ENCODE measurements at regions not wholly inside any gene's neighbourhood (a gene's known extent, or its start where the extent isn't known, plus 50 kb on each side); places are given as distances from the start of the nearest gene placed in this dataset.
A peak's percentile ranks its signal among the peaks of the same experiment; 100 is the strongest.

DNA sequence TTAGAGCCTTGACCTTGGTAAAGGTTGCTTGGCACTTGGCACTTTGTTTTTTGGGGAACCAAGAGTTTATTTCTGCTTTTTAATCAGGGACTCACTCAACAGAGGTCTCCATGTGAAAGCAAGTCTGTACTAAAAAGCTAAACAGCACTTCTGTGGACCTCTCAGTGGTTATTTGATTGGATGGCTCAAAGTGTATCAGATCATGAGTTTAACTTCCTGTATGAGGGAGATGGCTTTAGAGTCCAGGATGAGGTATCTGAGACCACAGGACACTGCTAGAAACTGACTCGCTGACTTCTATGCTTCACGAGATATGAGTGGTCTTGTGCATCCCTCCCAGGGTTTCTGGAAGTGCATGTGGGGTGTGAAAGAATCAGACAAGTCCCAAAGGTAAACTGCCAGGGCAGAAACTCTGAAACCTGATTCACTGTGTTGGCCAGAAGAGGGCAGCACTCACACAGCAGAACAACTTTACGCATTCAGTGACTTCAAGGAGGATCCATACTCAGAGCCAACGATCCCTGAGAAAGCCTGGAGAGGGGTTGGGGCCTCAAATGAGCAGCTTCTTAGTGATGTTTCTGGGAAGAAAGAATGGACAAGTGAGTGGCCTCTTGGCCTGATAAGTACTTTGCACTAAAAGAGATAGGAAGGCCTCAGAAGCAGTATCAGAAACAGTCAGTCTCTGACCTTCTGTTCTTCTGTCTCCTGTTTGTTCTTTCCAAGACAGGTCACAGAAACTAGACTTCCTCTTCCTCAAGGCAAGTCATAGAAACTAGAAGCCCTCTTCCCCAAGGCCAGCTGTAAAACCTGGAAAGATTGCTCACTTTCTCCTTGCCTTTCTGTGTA is 220.3 kb upstream of the CXCL13 start:
- Histone ChIP-seq H3F3A (ENCODE audit: insufficient read depth) (no peaks in the 10 kb centered on the region), H3K27ac (ENCODE audit: low read depth, low read length) (no peak overlapping the region), H3K4me2 (ENCODE audit: low read depth, low read length, poor library complexity, severe bottlenecking) (no peak overlapping the region), H3K9me3 (ENCODE audit: insufficient read depth, low read length) (no peaks in the 10 kb centered on the region), H2AFZ (ENCODE audit: low read depth, low read length, severe bottlenecking) (no peak overlapping the region), H3K27me3 (ENCODE audit: low read length) (no peaks in the 10 kb centered on the region), H3K9me2 (replicated peaks; ENCODE audit: insufficient read depth, low read length) (no peaks in the 10 kb centered on the region), H3K36me3 (ENCODE audit: low read length) (no peaks in the 10 kb centered on the region), H3K79me2 (ENCODE audit: insufficient read depth, low read length) (no peaks in the 10 kb centered on the region), H4K20me1 (ENCODE audit: low read depth, low read length) (no peaks in the 10 kb centered on the region), H3K9ac (ENCODE audit: low read length) (no peak overlapping the region), H3K4me3 (ENCODE audit: insufficient read depth, low read length, poor library complexity, severe bottlenecking) (no peak overlapping the region)
- TF ChIP-seq EZH2phosphoT487 (conservative IDR thresholded peaks at IDR 0.05; ENCODE audit: low read length) = no peak
- TF ChIP-seq, protein P1, sequence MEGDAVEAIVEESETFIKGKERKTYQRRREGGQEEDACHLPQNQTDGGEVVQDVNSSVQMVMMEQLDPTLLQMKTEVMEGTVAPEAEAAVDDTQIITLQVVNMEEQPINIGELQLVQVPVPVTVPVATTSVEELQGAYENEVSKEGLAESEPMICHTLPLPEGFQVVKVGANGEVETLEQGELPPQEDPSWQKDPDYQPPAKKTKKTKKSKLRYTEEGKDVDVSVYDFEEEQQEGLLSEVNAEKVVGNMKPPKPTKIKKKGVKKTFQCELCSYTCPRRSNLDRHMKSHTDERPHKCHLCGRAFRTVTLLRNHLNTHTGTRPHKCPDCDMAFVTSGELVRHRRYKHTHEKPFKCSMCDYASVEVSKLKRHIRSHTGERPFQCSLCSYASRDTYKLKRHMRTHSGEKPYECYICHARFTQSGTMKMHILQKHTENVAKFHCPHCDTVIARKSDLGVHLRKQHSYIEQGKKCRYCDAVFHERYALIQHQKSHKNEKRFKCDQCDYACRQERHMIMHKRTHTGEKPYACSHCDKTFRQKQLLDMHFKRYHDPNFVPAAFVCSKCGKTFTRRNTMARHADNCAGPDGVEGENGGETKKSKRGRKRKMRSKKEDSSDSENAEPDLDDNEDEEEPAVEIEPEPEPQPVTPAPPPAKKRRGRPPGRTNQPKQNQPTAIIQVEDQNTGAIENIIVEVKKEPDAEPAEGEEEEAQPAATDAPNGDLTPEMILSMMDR (IDR thresholded peaks at IDR 0.05; ENCODE audit: insufficient read depth, low read length, poor library complexity, severe bottlenecking) = peak; percentile 49

DNA sequence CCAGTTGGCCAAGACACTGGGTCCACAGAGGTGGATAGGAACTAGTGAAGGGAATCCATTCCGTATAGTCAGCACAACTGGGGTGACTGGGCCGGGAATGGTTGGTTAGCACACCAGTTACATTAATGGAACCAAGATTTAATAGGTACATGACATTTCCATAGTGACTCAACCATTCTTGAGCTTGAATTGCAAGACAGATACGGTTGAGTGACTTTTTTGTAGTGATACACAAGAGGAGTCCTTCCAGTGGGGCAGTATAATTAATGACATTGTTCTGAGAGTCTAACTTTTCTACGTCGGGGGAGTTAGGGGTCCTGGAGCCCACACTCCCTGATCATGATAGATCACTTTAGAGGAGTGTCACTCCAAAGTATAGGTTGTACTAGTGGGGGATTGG is 211.6 kb upstream of the CXCL13 start:
- Histone ChIP-seq H3K4me2 (ENCODE audit: low read depth, low read length, poor library complexity, severe bottlenecking) (no peak overlapping the region), H3K79me2 (ENCODE audit: insufficient read depth, low read length) (no peaks in the 10 kb centered on the region), H3K9me3 (ENCODE audit: insufficient read depth, low read length) (no peaks in the 10 kb centered on the region), H2AFZ (ENCODE audit: low read depth, low read length, severe bottlenecking) (no peak overlapping the region), H3K9me2 (replicated peaks; ENCODE audit: insufficient read depth, low read length) (no peaks in the 10 kb centered on the region), H3K4me3 (ENCODE audit: insufficient read depth, low read length, poor library complexity, severe bottlenecking) (no peak overlapping the region), H3K27ac (ENCODE audit: low read depth, low read length) (no peak overlapping the region), H4K20me1 (ENCODE audit: low read depth, low read length) (no peaks in the 10 kb centered on the region), H3K27me3 (ENCODE audit: low read length) (no peaks in the 10 kb centered on the region), H3F3A (ENCODE audit: insufficient read depth) (no peaks in the 10 kb centered on the region), H3K36me3 (ENCODE audit: low read length) (no peaks in the 10 kb centered on the region), H3K9ac (ENCODE audit: low read length) (no peak overlapping the region)
- TF ChIP-seq, protein P1 (IDR thresholded peaks at IDR 0.05; ENCODE audit: insufficient read depth, low read length, poor library complexity, severe bottlenecking) = no peak
- no peak for TF ChIP-seq EZH2phosphoT487 (conservative IDR thresholded peaks at IDR 0.05; ENCODE audit: low read length)

DNA sequence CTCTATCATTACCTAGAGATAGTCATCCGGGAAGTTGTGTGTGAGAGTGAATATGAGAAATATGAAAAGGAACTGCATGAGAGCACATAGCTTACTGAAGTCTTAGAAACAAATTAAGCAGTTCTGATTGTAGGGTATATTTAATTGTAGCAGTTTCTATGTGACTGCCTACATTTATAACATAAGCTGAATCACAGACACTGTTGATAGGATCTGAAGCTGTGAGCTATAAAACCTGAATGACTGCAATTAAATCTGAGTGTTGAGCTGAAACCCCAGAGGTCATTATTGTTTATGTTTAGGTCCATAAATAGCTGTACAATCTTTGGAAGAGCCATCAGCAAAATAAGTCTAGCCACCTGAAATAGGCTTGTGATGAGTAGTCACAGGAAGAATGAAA is 210.1 kb upstream of the CXCL13 start:
- H3K27me3 ChIP-seq (ENCODE audit: low read length) = no peaks in the 10 kb centered on the region
- no peak overlapping the region for H3K4me2 ChIP-seq (ENCODE audit: low read depth, low read length, poor library complexity, severe bottlenecking)
- no peak for TF ChIP-seq EZH2phosphoT487 (conservative IDR thresholded peaks at IDR 0.05; ENCODE audit: low read length)
- TF ChIP-seq, protein P1 (IDR thresholded peaks at IDR 0.05; ENCODE audit: insufficient read depth, low read length, poor library complexity, severe bottlenecking) = no peak
- H3K9ac ChIP-seq (ENCODE audit: low read length) = no peak overlapping the region
- no peak overlapping the region for H3K27ac ChIP-seq (ENCODE audit: low read depth, low read length)
- H3F3A ChIP-seq (ENCODE audit: insufficient read depth) = no peaks in the 10 kb centered on the region
- H3K4me3 ChIP-seq (ENCODE audit: insufficient read depth, low read length, poor library complexity, severe bottlenecking) = no peak overlapping the region
- H2AFZ ChIP-seq (ENCODE audit: low read depth, low read length, severe bottlenecking) = no peak overlapping the region
- no peaks in the 10 kb centered on the region for H4K20me1 ChIP-seq (ENCODE audit: low read depth, low read length)
- no peaks in the 10 kb centered on the region for H3K9me2 ChIP-seq (replicated peaks; ENCODE audit: insufficient read depth, low read length)
- H3K9me3 ChIP-seq (ENCODE audit: insufficient read depth, low read length) = no peaks in the 10 kb centered on the region
- H3K79me2 ChIP-seq (ENCODE audit: insufficient read depth, low read length) = no peaks in the 10 kb centered on the region
- H3K36me3 ChIP-seq (ENCODE audit: low read length) = no peaks in the 10 kb centered on the region
